ENCODE measurements at regions not wholly inside any gene's neighbourhood (a gene's known extent, or its start where the extent isn't known, plus 50 kb on each side); places are given as distances from the start of the nearest gene placed in this dataset.
"Not testable (repeated sequence)": the region's sequence is repeated elsewhere in the genome, so short reads cannot be mapped to it uniquely, and the experiment has no call there.

- Histone ChIP-seq H3K4me1 (replicated peaks in 1 of 2) (no peaks in the 10 kb centered on the region), H3K27ac (no peak overlapping the region), H3K4me3 (no peak overlapping the region)
- WGBS, 10 experiments: 53 to 100% (median 89%) methylated on average over 3 to 7 of the region's 18 CpGs; no CpG with 5 or more reads in 7 of the 10 experiments
- in situ Hi-C loops (cut with MboI; ENCODE audit: low pct_unique_long_range_greater_than_20kb in 2 of 9, low sequenced_read_pairs in 9 of 9, unreplicated experiment in 9 of 9): loop anchor here in 3 of 9 experiments (25.0 kb wide), 2 partner anchors 93 to 182 kb away; no protein-coding TSS in a partner anchor
- no peak for ATAC-seq (replicated peaks in 6 of 8)
Observed at GRCh38 chr9:124130277-124131075, 118.9 kb downstream of the LHX2 start.

- WGBS, 10 experiments: 75 to 92% (median 83%) methylated on average over 1 to 7 of the region's 7 CpGs; no CpG with 5 or more reads in 1 of the 10 experiments
- not testable (repeated sequence) for H3K27ac ChIP-seq; H3K4me1 ChIP-seq (replicated peaks in 1 of 2); ATAC-seq (replicated peaks in 6 of 8); H3K4me3 ChIP-seq
- in situ Hi-C loops (cut with MboI; ENCODE audit: low pct_unique_long_range_greater_than_20kb in 2 of 9, low sequenced_read_pairs in 9 of 9, unreplicated experiment in 9 of 9): loop anchor here in 3 of 9 experiments (25.0 kb wide), 2 partner anchors 94 to 181 kb away; no protein-coding TSS in a partner anchor
Observed at GRCh38 chr9:124131518-124131917, 120.0 kb downstream of the LHX2 start.

- 19 to 100% (median 67%) methylated on average over 1 to 5 of the region's 10 CpGs; no CpG with 5 or more reads in 1 of the 10 experiments for WGBS, 10 experiments
- H3K27ac ChIP-seq: no peak overlapping the region
- H3K4me3 ChIP-seq: no peak overlapping the region
- in situ Hi-C loops (cut with MboI; ENCODE audit: low pct_unique_long_range_greater_than_20kb in 2 of 9, low sequenced_read_pairs in 9 of 9, unreplicated experiment in 9 of 9): loop anchor here in 3 of 9 experiments (25.0 kb wide), 2 partner anchors 95 to 180 kb away; no protein-coding TSS in a partner anchor
- no peaks in the 10 kb centered on the region for H3K4me1 ChIP-seq (replicated peaks in 1 of 2)
- ATAC-seq (replicated peaks in 6 of 8): peak in 2 of 8 experiments; percentile 37 to 42
Observed at GRCh38 chr9:124132671-124133147, 121.1 kb downstream of the LHX2 start.

- 27 to 100% (median 47%) methylated on average over 1 to 3 of the region's 6 CpGs; no CpG with 5 or more reads in 4 of the 10 experiments for WGBS, 10 experiments
- H3K27ac ChIP-seq: no peak overlapping the region
- H3K4me3 ChIP-seq: no peak overlapping the region
- ATAC-seq (replicated peaks in 6 of 8): peak in 2 of 8 experiments; percentile 22 to 56
- in situ Hi-C loops (cut with MboI; ENCODE audit: low pct_unique_long_range_greater_than_20kb in 2 of 9, low sequenced_read_pairs in 9 of 9, unreplicated experiment in 9 of 9): loop anchor here in 3 of 9 experiments (25.0 kb wide), 2 partner anchors 96 to 179 kb away; no protein-coding TSS in a partner anchor
- H3K4me1 ChIP-seq (replicated peaks in 1 of 2): no peaks in the 10 kb centered on the region
Observed at GRCh38 chr9:124133727-124134126, 122.2 kb downstream of the LHX2 start.

- H3K4me1 ChIP-seq (replicated peaks in 1 of 2): no peaks in the 10 kb centered on the region
- in situ Hi-C loops (cut with MboI; ENCODE audit: low pct_unique_long_range_greater_than_20kb in 2 of 9, low sequenced_read_pairs in 9 of 9, unreplicated experiment in 9 of 9): loop anchor here in 3 of 9 experiments (25.0 kb wide), 2 partner anchors 97 to 178 kb away; no protein-coding TSS in a partner anchor
- WGBS, 10 experiments: 60 to 100% (median 100%) methylated on average over 1 of the region's 3 CpGs; no CpG with 5 or more reads in 7 of the 10 experiments
- ATAC-seq (replicated peaks in 6 of 8): no peak
- H3K4me3 ChIP-seq: no peak overlapping the region
- H3K27ac ChIP-seq: no peak overlapping the region
Observed at GRCh38 chr9:124134526-124134925, 123.0 kb downstream of the LHX2 start.

- in situ Hi-C loops (cut with MboI; ENCODE audit: low pct_unique_long_range_greater_than_20kb in 2 of 9, low sequenced_read_pairs in 9 of 9, unreplicated experiment in 9 of 9): loop anchor here in 3 of 9 experiments (25.0 kb wide), 2 partner anchors 99 to 176 kb away; no protein-coding TSS in a partner anchor
- ATAC-seq (replicated peaks in 6 of 8): no peak
- WGBS, 10 experiments: 0 to 100% (median 73%) methylated on average over 1 of the region's 1 CpG; no CpG with 5 or more reads in 1 of the 10 experiments
- Histone ChIP-seq H3K4me1 (replicated peaks in 1 of 2) (no peaks in the 10 kb centered on the region), H3K4me3 (no peak overlapping the region), H3K27ac (no peak overlapping the region)
Observed at GRCh38 chr9:124135813-124136365, 121.9 kb upstream of the NEK6 start.

- Histone ChIP-seq H3K27ac (no peak overlapping the region), H3K4me3 (no peak overlapping the region), H3K4me1 (replicated peaks in 1 of 2) (no peaks in the 10 kb centered on the region)
- in situ Hi-C loops (cut with MboI; ENCODE audit: low pct_unique_long_range_greater_than_20kb in 2 of 9, low sequenced_read_pairs in 9 of 9, unreplicated experiment in 9 of 9): loop anchor here in 3 of 9 experiments (25.0 kb wide), 2 partner anchors 100 to 175 kb away; no protein-coding TSS in a partner anchor
- WGBS, 10 experiments: 10 to 91% (median 70%) methylated on average over 1 to 8 of the region's 16 CpGs; no CpG with 5 or more reads in 1 of the 10 experiments
- ATAC-seq (replicated peaks in 6 of 8): no peak
Observed at GRCh38 chr9:124137009-124137943, 120.5 kb upstream of the NEK6 start.

GRCh38 chr9:124137944-124138335 lies 119.8 kb upstream of the NEK6 start:
- Histone ChIP-seq H3K4me3 (no peak overlapping the region), H3K4me1 (replicated peaks in 1 of 2) (no peaks in the 10 kb centered on the region), H3K27ac (no peak overlapping the region)
- WGBS, 10 experiments: 47 to 100% (median 87%) methylated on average over 1 to 3 of the region's 3 CpGs; no CpG with 5 or more reads in 2 of the 10 experiments
- in situ Hi-C loops (cut with MboI; ENCODE audit: low pct_unique_long_range_greater_than_20kb in 2 of 9, low sequenced_read_pairs in 9 of 9, unreplicated experiment in 9 of 9): loop anchor here in 3 of 9 experiments (25.0 kb wide), 2 partner anchors 101 to 174 kb away; no protein-coding TSS in a partner anchor
- no peak for ATAC-seq (replicated peaks in 6 of 8)

GRCh38 chr9:124139001-124139400 lies 118.7 kb upstream of the NEK6 start:
- Histone ChIP-seq H3K4me3 (no peak overlapping the region), H3K4me1 (replicated peaks in 1 of 2) (no peaks in the 10 kb centered on the region), H3K27ac (no peak overlapping the region)
- ATAC-seq (replicated peaks in 6 of 8): peak in 1 of 8 experiments; percentile 16
- in situ Hi-C loops (cut with MboI; ENCODE audit: low pct_unique_long_range_greater_than_20kb in 2 of 9, low sequenced_read_pairs in 9 of 9, unreplicated experiment in 9 of 9): loop anchor here in 3 of 9 experiments (25.0 kb wide), 2 partner anchors 102 to 173 kb away; no protein-coding TSS in a partner anchor
- WGBS, 10 experiments: 57 to 100% (median 63%) methylated on average over 1 of the region's 1 CpG; no CpG with 5 or more reads in 6 of the 10 experiments

- Histone ChIP-seq H3K4me1 (replicated peaks in 1 of 2) (peaks cover 0 to 4% of the 10 kb centered on the region in 2 donors), H3K27ac (no peak overlapping the region), H3K4me3 (no peak overlapping the region)
- WGBS, 10 experiments: 65 to 93% (median 82%) methylated on average over 3 to 6 of the region's 6 CpGs
- in situ Hi-C loops (cut with MboI; ENCODE audit: low pct_unique_long_range_greater_than_20kb in 2 of 9, low sequenced_read_pairs in 9 of 9, unreplicated experiment in 9 of 9): loop anchor here in 3 of 9 experiments (25.0 kb wide), 2 partner anchors 104 to 171 kb away; no protein-coding TSS in a partner anchor
- ATAC-seq (replicated peaks in 6 of 8): peak in 1 of 8 experiments; percentile 13
Observed at GRCh38 chr9:124140941-124141568, 116.7 kb upstream of the NEK6 start.

GRCh38 chr9:124144561-124145123 lies 113.1 kb upstream of the NEK6 start:
- peak in 4 of 8 experiments; percentile 33 to 86 (median 56) for ATAC-seq (replicated peaks in 6 of 8)
- H3K27ac ChIP-seq; H3K4me3 ChIP-seq; H3K4me1 ChIP-seq (replicated peaks in 1 of 2): not testable (repeated sequence)
- in situ Hi-C loops (cut with MboI; ENCODE audit: low pct_unique_long_range_greater_than_20kb in 2 of 9, low sequenced_read_pairs in 9 of 9, unreplicated experiment in 9 of 9): loop anchor here in 3 of 9 experiments (25.0 kb wide), 2 partner anchors 107 to 168 kb away; no protein-coding TSS in a partner anchor
- WGBS, 10 experiments: 0 to 78% (median 33%) methylated on average over 1 to 6 of the region's 10 CpGs; no CpG with 5 or more reads in 2 of the 10 experiments

Measured in motor neuron (in vitro differentiated cells).